PC-3 (cell line): ENCODE measurements at regions not wholly inside any gene's neighbourhood (a gene's known extent, or its start where the extent isn't known, plus 50 kb on each side); places are given as distances from the start of the nearest gene placed in this dataset.

Experiments used
- EZH2phosphoT487 ChIP-seq: fragments of 300-600 bp; sonication (generic); IDR thresholded peaks from 2 replicates; pipeline ENCODE4 v1.6.1; 2018; ENCODE audit warnings: mild to moderate bottlenecking, antibody characterized with exemption, low read length, borderline replicate concordance
- TF ChIP-seq, protein P1 (sequence below): fragments of 300-600 bp; sonication (generic); conservative IDR thresholded peaks from 2 replicates; pipeline ENCODE4 v1.5.1; 2017; ENCODE audit warnings: antibody characterized with exemption, low read depth, mild to moderate bottlenecking, low read length

DNA sequence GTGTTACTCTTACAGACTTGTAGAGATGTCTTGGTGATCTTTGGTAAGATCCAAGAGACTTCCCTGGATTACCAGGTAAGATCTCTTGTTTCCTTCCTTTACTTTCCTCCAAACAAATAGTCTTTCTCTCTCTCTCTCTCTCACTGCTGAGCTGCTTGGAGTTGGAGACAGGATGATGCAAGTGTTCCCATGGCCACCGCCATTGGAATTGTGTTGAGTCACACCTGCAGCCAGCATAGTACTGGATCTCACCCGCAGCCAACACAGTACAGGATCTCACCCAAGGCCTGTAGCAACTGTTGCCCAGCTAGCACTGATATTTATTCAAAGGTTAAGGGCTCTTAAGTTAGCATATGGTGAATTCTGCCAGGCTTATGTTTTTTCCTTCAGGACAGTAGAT lies 1080.9 kb downstream of the FAT4 start:
- TF ChIP-seq, protein P1, sequence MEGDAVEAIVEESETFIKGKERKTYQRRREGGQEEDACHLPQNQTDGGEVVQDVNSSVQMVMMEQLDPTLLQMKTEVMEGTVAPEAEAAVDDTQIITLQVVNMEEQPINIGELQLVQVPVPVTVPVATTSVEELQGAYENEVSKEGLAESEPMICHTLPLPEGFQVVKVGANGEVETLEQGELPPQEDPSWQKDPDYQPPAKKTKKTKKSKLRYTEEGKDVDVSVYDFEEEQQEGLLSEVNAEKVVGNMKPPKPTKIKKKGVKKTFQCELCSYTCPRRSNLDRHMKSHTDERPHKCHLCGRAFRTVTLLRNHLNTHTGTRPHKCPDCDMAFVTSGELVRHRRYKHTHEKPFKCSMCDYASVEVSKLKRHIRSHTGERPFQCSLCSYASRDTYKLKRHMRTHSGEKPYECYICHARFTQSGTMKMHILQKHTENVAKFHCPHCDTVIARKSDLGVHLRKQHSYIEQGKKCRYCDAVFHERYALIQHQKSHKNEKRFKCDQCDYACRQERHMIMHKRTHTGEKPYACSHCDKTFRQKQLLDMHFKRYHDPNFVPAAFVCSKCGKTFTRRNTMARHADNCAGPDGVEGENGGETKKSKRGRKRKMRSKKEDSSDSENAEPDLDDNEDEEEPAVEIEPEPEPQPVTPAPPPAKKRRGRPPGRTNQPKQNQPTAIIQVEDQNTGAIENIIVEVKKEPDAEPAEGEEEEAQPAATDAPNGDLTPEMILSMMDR, result no peak
- no peak for TF ChIP-seq EZH2phosphoT487
